ENCODE measurements at regions not wholly inside any gene's neighbourhood (a gene's known extent, or its start where the extent isn't known, plus 50 kb on each side); places are given as distances from the start of the nearest gene placed in this dataset.
"Not testable (repeated sequence)": the region's sequence is repeated elsewhere in the genome, so short reads cannot be mapped to it uniquely, and the experiment has no call there.

GRCh38 chr12:77218278-77218677 is 152.9 kb upstream of the E2F7 start:
- Histone ChIP-seq H3K36me3 (ENCODE audit: insufficient read depth, low read length) (no peaks in the 10 kb centered on the region), H4K20me1 (ENCODE audit: insufficient read depth, low read length) (no peaks in the 10 kb centered on the region), H2AFZ (ENCODE audit: low read depth, low read length) (no peak overlapping the region), H3K27ac (ENCODE audit: low read length) (no peak overlapping the region), H3K79me2 (ENCODE audit: insufficient read depth, low read length) (no peaks in the 10 kb centered on the region), H3K9me3 (ENCODE audit: insufficient read depth, low read length, severe bottlenecking) (no peaks in the 10 kb centered on the region), H3K4me1 (ENCODE audit: insufficient read depth, low read length) (no peaks in the 10 kb centered on the region), H3K4me3 (ENCODE audit: low read depth in 1 of 2, low read length in 2 of 2) (no peak overlapping the region), H3K9ac (ENCODE audit: low read depth, low read length) (no peak overlapping the region), H3K4me2 (ENCODE audit: insufficient read depth, low read length) (no peak overlapping the region), H3K27me3 (ENCODE audit: insufficient read depth, low read length, poor library complexity) (no peaks in the 10 kb centered on the region)
- no peak for TF ChIP-seq CTCF (IDR thresholded peaks at IDR 0.05; ENCODE audit: borderline replicate concordance, extremely low read depth, low read length, poor library complexity, severe bottlenecking)
- TF ChIP-seq EZH2 (IDR thresholded peaks at IDR 0.05; ENCODE audit: borderline replicate concordance, low read depth, low read length, severe bottlenecking): no peak
- DNase-seq (no peak), ATAC-seq (ENCODE audit: insufficient read depth, low read depth) (no peak)

- not testable (repeated sequence) for ATAC-seq (ENCODE audit: insufficient read depth, low read depth); H3K4me2 ChIP-seq (ENCODE audit: insufficient read depth, low read length); H3K27me3 ChIP-seq (ENCODE audit: insufficient read depth, low read length, poor library complexity)
Observed at GRCh38 chr12:77216136-77216535, 150.8 kb upstream of the E2F7 start.

GRCh38 chr12:77214136-77214535 is 148.8 kb upstream of the E2F7 start:
- no peak for ATAC-seq (ENCODE audit: insufficient read depth, low read depth)
- H3K4me2 ChIP-seq (ENCODE audit: insufficient read depth, low read length): no peak overlapping the region

More at GRCh38 chr12:77216136-77216535, 150.8 kb upstream of the E2F7 start:
- not testable (repeated sequence) for DNase-seq; H3K36me3 ChIP-seq (ENCODE audit: insufficient read depth, low read length); H4K20me1 ChIP-seq (ENCODE audit: insufficient read depth, low read length); H3K4me1 ChIP-seq (ENCODE audit: insufficient read depth, low read length); H3K9me3 ChIP-seq (ENCODE audit: insufficient read depth, low read length, severe bottlenecking); H3K4me3 ChIP-seq (ENCODE audit: low read depth in 1 of 2, low read length in 2 of 2); H3K27ac ChIP-seq (ENCODE audit: low read length); H3K79me2 ChIP-seq (ENCODE audit: insufficient read depth, low read length); H3K9ac ChIP-seq (ENCODE audit: low read depth, low read length); H2AFZ ChIP-seq (ENCODE audit: low read depth, low read length)

GRCh38 chr12:77213319-77213718 is 147.9 kb upstream of the E2F7 start:
- Histone ChIP-seq H3K9me3 (ENCODE audit: insufficient read depth, low read length, severe bottlenecking) (no peaks in the 10 kb centered on the region), H2AFZ (ENCODE audit: low read depth, low read length) (no peak overlapping the region), H4K20me1 (ENCODE audit: insufficient read depth, low read length) (no peaks in the 10 kb centered on the region), H3K27me3 (ENCODE audit: insufficient read depth, low read length, poor library complexity) (no peaks in the 10 kb centered on the region), H3K27ac (ENCODE audit: low read length) (no peak overlapping the region), H3K4me3 (ENCODE audit: low read depth in 1 of 2, low read length in 2 of 2) (no peak overlapping the region), H3K4me2 (ENCODE audit: insufficient read depth, low read length) (no peak overlapping the region), H3K9ac (ENCODE audit: low read depth, low read length) (no peak overlapping the region), H3K36me3 (ENCODE audit: insufficient read depth, low read length) (no peaks in the 10 kb centered on the region), H3K4me1 (ENCODE audit: insufficient read depth, low read length) (no peaks in the 10 kb centered on the region), H3K79me2 (ENCODE audit: insufficient read depth, low read length) (no peaks in the 10 kb centered on the region)
- TF ChIP-seq EZH2 (IDR thresholded peaks at IDR 0.05; ENCODE audit: borderline replicate concordance, low read depth, low read length, severe bottlenecking) (no peak), CTCF (IDR thresholded peaks at IDR 0.05; ENCODE audit: borderline replicate concordance, extremely low read depth, low read length, poor library complexity, severe bottlenecking) (no peak)
- no peak for DNase-seq
- no peak for ATAC-seq (ENCODE audit: insufficient read depth, low read depth)

More at GRCh38 chr12:77214136-77214535, 148.8 kb upstream of the E2F7 start:
- DNase-seq: no peak
- no peak for TF ChIP-seq EZH2 (IDR thresholded peaks at IDR 0.05; ENCODE audit: borderline replicate concordance, low read depth, low read length, severe bottlenecking)
- no peak for TF ChIP-seq CTCF (IDR thresholded peaks at IDR 0.05; ENCODE audit: borderline replicate concordance, extremely low read depth, low read length, poor library complexity, severe bottlenecking)
- H3K27me3 ChIP-seq (ENCODE audit: insufficient read depth, low read length, poor library complexity): no peaks in the 10 kb centered on the region
- H2AFZ ChIP-seq (ENCODE audit: low read depth, low read length): no peak overlapping the region
- H4K20me1 ChIP-seq (ENCODE audit: insufficient read depth, low read length): no peaks in the 10 kb centered on the region
- H3K9me3 ChIP-seq (ENCODE audit: insufficient read depth, low read length, severe bottlenecking): no peaks in the 10 kb centered on the region
- H3K36me3 ChIP-seq (ENCODE audit: insufficient read depth, low read length): no peaks in the 10 kb centered on the region
- H3K27ac ChIP-seq (ENCODE audit: low read length): no peak overlapping the region
- H3K4me3 ChIP-seq (ENCODE audit: low read depth in 1 of 2, low read length in 2 of 2): no peak overlapping the region
- no peak overlapping the region for H3K9ac ChIP-seq (ENCODE audit: low read depth, low read length)
- H3K4me1 ChIP-seq (ENCODE audit: insufficient read depth, low read length): no peaks in the 10 kb centered on the region
- H3K79me2 ChIP-seq (ENCODE audit: insufficient read depth, low read length): no peaks in the 10 kb centered on the region
